DND-41 (cell line): ENCODE measurements at regions not wholly inside any gene's neighbourhood (a gene's known extent, or its start where the extent isn't known, plus 50 kb on each side); places are given as distances from the start of the nearest gene placed in this dataset.

Experiments used
- ATAC-seq: fragments of 200-7000 bp; cut with Tn5 transposase; 3 replicates; pipeline ENCODE4 v1.9.1; 2021; ENCODE audit warnings: low read depth; ENCODE audit not compliant: insufficient read depth
- DNase-seq: peaks from one replicate; pipeline ENCODE4 v3.0.0-alpha.2; 2020
- H2AFZ ChIP-seq: 2 replicates; pipeline ENCODE4 v1.6.0; 2012; ENCODE audit warnings: low read depth, low read length
- H3K27ac ChIP-seq: 2 replicates; pipeline ENCODE4 v1.5.1; 2012; ENCODE audit warnings: low read length, inconsistent platforms
- H3K27me3 ChIP-seq: fragments of 200-600 bp; sonication (generic); 2 replicates; pipeline ENCODE4 v1.6.0; 2012; ENCODE audit warnings: low read length, mild to moderate bottlenecking, inconsistent platforms; ENCODE audit not compliant: insufficient read depth, poor library complexity
- H3K36me3 ChIP-seq: 2 replicates; pipeline ENCODE4 v1.5.1; 2012; ENCODE audit warnings: low read length, inconsistent platforms; ENCODE audit not compliant: insufficient read depth
- H3K4me1 ChIP-seq: 2 replicates; pipeline ENCODE4 v1.5.1; 2012; ENCODE audit warnings: mild to moderate bottlenecking, low read length; ENCODE audit not compliant: insufficient read depth
- H3K4me2 ChIP-seq: 2 replicates; pipeline ENCODE4 v1.6.0; 2012; ENCODE audit warnings: mild to moderate bottlenecking, moderate library complexity, low read length, inconsistent platforms; ENCODE audit not compliant: insufficient read depth
- H3K4me3 ChIP-seq, 2 experiments: fragments of 200-600 bp in 1 of 2; shearing (Covaris generic) in 1 of 2; 2 replicates each; pipeline ENCODE4 v1.5.1; 2012 to 2016; ENCODE audit warnings: inconsistent platforms in 2 of 2, low read length in 2 of 2, mild to moderate bottlenecking in 2 of 2, low read depth in 1 of 2, moderate library complexity in 1 of 2
- H3K79me2 ChIP-seq: 2 replicates; pipeline ENCODE4 v1.6.0; 2012; ENCODE audit warnings: low read length, inconsistent platforms; ENCODE audit not compliant: insufficient read depth
- H3K9ac ChIP-seq: 2 replicates; pipeline ENCODE4 v1.6.0; 2012; ENCODE audit warnings: low read depth, mild to moderate bottlenecking, inconsistent platforms, low read length, moderate library complexity
- H3K9me3 ChIP-seq: 2 replicates; pipeline ENCODE4 v1.5.1; 2012; ENCODE audit warnings: low read length, moderate library complexity, mild to moderate bottlenecking, inconsistent platforms; ENCODE audit not compliant: insufficient read depth, severe bottlenecking
- H4K20me1 ChIP-seq: 2 replicates; pipeline ENCODE4 v1.6.0; 2012; ENCODE audit warnings: low read length; ENCODE audit not compliant: insufficient read depth
- CTCF ChIP-seq: IDR thresholded peaks from 2 replicates; pipeline ENCODE4 v1.5.1; 2012; ENCODE audit warnings: borderline replicate concordance, low read length, moderate library complexity, mild to moderate bottlenecking; ENCODE audit not compliant: poor library complexity, severe bottlenecking; ENCODE audit errors: extremely low read depth
- EZH2 ChIP-seq: IDR thresholded peaks from 3 replicates; pipeline ENCODE4 v1.6.1; 2012; ENCODE audit warnings: borderline replicate concordance, low read depth, mild to moderate bottlenecking, moderate library complexity, low read length, inconsistent platforms; ENCODE audit not compliant: severe bottlenecking

- Histone ChIP-seq H3K9ac (no peak overlapping the region), H2AFZ (no peak overlapping the region), H3K36me3 (no peaks in the 10 kb centered on the region), H3K4me3 (no peak overlapping the region), H3K79me2 (no peaks in the 10 kb centered on the region), H4K20me1 (no peaks in the 10 kb centered on the region), H3K4me2 (no peak overlapping the region), H3K9me3 (no peaks in the 10 kb centered on the region), H3K27ac (no peak overlapping the region), H3K4me1 (no peaks in the 10 kb centered on the region), H3K27me3 (no peaks in the 10 kb centered on the region)
- DNase-seq (no peak), ATAC-seq (no peak)
- TF ChIP-seq EZH2 (no peak), CTCF (no peak)
Measured at GRCh38 chr3:90068783-90069182, 961.4 kb downstream of the EPHA3 start.

- Histone ChIP-seq H3K9ac (no peak overlapping the region), H3K27me3 (no peaks in the 10 kb centered on the region), H3K27ac (no peak overlapping the region), H3K4me3 (no peak overlapping the region), H2AFZ (no peak overlapping the region), H3K4me1 (no peaks in the 10 kb centered on the region), H4K20me1 (no peaks in the 10 kb centered on the region), H3K79me2 (no peaks in the 10 kb centered on the region), H3K4me2 (no peak overlapping the region), H3K9me3 (no peaks in the 10 kb centered on the region), H3K36me3 (no peaks in the 10 kb centered on the region)
- ATAC-seq (no peak), DNase-seq (no peak)
- TF ChIP-seq CTCF = no peak
- TF ChIP-seq EZH2 = no peak
Measured at GRCh38 chr3:90069748-90070147, 962.3 kb downstream of the EPHA3 start.

- H3K9me3 ChIP-seq = no peaks in the 10 kb centered on the region
Measured at GRCh38 chr3:90076136-90076535, 968.7 kb downstream of the EPHA3 start.

More at GRCh38 chr3:90076136-90076535, 968.7 kb downstream of the EPHA3 start:
- Histone ChIP-seq H3K79me2 (no peaks in the 10 kb centered on the region), H3K36me3 (no peaks in the 10 kb centered on the region), H3K9ac (no peak overlapping the region), H3K4me1 (no peaks in the 10 kb centered on the region), H3K4me2 (no peak overlapping the region), H4K20me1 (no peaks in the 10 kb centered on the region), H3K27ac (no peak overlapping the region), H3K4me3 (no peak overlapping the region), H3K27me3 (no peaks in the 10 kb centered on the region), H2AFZ (no peak overlapping the region)
- no peak for ATAC-seq
- DNase-seq = no peak
- TF ChIP-seq CTCF = no peak
